ENCODE measurements at regions not wholly inside any gene's neighbourhood (a gene's known extent, or its start where the extent isn't known, plus 50 kb on each side); places are given as distances from the start of the nearest gene placed in this dataset.

GRCh38 chr2:238635647-238636051 is 208.9 kb downstream of the ASB1 start:
- no peak for DNase-seq (ENCODE audit: low spot score)

- DNase-seq (ENCODE audit: low spot score) = no peak
Measured at GRCh38 chr2:238636269-238637073, 209.7 kb downstream of the ASB1 start.

DNA sequence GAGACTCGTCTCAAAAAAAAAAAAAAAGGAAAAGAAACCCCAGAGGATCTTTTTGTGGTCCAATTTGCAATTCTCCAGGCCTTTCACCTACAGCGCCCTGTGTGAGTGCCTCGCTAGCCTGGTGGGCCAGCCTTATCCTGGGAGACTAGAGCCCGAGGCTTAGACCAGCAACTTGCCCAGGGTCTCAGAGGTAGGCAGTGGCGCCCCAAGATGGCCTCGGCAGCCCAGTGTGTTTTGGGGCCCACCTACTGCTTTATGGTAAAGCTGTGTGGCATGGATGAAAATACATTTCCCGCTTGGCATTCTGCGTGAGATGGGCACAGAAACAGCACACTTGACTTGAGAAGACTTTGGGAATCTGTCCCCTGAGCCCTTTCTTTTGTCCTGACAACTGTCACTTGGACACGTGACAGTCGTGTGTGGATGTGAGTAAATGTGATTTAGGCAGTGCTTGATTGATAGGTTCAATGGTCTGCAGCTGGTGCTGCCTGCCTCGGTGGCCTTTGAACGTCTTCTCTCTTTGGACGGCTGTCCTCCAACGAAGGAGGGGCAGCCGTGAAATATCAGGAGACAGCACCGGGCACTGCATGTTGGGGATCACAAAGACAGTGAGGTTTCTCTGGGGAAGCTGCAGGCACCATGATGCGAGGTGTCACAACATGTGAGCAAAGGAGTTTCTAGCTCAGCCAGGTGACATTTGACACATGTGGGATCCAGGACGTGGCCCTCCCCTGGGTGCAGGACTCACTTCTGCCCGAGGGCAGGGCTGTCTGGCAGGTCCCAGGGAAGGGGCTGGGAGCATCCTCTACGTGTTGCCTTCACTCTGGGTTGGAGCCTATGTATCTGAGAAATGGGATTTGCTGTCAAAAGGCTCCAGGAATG is 209.5 kb upstream of the TWIST2 start:
- no peak for DNase-seq (ENCODE audit: low spot score)

- no peak for DNase-seq (ENCODE audit: low spot score)
Measured at GRCh38 chr2:238638982-238639628, 208.8 kb upstream of the TWIST2 start.

GRCh38 chr2:238640486-238640885 is 207.4 kb upstream of the TWIST2 start:
- no peak for DNase-seq (ENCODE audit: low spot score)

GRCh38 chr2:238642973-238643372 is 204.9 kb upstream of the TWIST2 start:
- DNase-seq (ENCODE audit: low spot score) = no peak

DNA sequence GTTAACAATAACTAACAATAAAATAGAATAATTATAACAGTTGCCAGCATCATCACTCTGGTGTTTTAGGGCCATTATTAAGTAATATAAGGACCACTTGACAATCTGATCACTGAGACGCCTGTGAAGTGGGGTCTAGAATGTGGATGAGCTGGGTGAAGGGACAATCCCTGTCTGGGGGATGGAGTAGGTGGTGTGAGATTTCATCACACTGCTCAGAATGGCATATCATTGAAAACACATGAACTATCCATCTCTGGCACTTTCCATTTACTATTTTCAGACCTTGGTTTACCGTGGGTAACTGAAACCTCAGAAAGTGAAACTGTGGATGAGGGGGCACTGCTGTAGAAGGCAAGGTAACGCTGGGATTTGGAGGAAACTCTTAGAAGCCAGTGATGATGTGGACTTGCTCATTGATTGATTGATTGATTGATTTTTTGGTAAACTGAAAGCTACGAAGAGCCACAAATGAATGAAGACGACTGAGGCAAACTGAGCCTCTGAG is 204.4 kb upstream of the TWIST2 start:
- no peak for DNase-seq (ENCODE audit: low spot score)

DNA sequence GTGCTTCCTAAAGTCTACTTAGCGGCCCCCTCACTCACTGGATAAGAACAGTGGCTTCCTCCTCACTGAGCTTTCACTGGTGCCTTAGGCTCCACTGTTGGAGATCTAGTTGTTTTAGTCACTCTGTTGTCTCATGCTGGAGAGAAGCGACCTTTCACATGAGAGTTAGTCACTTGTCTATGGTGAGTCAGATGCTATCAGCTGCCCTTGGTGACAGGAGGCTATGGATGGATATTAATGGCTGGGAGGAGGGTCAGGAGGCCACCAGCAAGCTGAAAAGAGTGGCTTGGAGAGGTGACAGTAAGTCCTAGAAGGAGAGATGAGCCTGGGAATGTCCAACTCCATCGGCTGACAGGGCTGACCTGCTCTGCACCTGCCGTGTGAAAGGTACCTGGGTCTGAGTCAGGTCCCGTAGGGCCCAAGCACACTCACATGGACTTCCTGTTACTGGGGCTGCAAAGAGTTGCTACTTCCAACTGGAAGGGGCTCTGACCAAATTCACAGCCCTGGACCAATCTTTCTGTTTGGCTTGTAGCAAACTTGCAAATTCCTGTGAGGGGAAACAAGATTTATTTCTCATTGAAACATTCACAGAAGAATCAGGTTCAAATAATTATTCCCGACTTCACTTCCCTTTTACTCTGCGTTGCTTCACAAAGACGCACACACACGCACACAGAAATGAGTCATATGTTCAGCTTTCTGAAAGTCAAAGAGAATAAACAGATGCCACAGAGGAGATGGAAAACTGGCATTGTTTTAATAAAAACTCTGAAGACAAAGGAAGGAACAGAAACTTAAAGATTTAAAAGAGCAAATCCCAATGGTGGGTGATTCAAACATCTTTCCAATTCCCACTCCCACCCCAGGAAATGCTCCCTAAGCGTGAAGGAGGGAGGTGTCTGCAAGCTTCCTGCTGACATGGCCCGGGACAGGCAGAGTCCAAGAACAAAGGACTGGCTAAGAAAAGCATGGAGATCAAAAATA is 203.5 kb upstream of the TWIST2 start:
- DNase-seq (ENCODE audit: low spot score) = no peak

GRCh38 chr2:238645095-238645494 is 202.8 kb upstream of the TWIST2 start:
- DNase-seq (ENCODE audit: low spot score) = no peak

- DNase-seq (ENCODE audit: low spot score) = no peak
Measured at GRCh38 chr2:238645716-238646115, 202.2 kb upstream of the TWIST2 start.

- DNase-seq (ENCODE audit: low spot score) = no peak
Measured at GRCh38 chr2:238646281-238646680, 201.6 kb upstream of the TWIST2 start.

GRCh38 chr2:238646803-238647202 is 201.1 kb upstream of the TWIST2 start:
- DNase-seq (ENCODE audit: low spot score) = no peak

DNA sequence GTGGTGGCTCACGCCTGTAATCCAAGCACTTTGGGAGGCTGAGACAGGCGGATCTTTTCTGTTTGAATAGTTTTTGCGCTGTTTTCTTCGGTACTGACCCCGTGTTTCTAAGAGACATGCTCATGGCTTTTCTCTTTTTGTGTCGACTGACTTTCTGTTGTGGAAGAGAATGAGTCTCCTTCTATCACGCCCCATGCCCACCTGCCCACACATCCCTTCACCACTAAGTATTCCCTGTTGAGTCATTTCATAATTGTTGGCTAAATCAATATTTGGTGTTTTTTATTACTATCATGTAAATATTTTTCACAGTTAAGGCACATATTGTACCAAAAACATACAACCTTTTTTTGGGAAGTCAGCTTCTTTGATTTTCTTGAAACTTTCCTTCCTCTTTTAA is 198.8 kb upstream of the TWIST2 start:
- no peak for DNase-seq (ENCODE audit: low spot score)

GRCh38 chr2:238649936-238650518 is 197.9 kb upstream of the TWIST2 start:
- no peak for DNase-seq (ENCODE audit: low spot score)

DNA sequence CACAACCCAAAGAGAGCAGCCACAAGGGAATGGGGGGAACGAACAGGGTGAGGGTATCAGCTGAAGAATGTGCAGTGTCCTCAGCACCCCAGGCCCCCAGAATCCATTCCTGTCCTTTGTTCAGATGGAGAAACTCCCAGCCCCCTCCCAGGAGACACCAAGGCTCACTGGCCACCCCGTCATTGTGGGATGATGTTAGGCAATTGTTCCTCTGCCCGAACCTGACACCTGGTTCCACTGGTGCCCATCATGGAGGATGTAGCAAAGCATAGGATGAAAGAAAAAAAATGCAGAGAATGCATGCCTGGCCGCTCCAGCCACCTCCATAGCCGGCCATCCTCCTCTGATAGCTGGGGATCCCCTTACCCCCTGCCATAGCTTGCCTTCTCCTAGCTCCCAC is 197.3 kb upstream of the TWIST2 start:
- no peak for DNase-seq (ENCODE audit: low spot score)

- no peak for DNase-seq (ENCODE audit: low spot score)
Measured at GRCh38 chr2:238651306-238652052, 196.4 kb upstream of the TWIST2 start.

GRCh38 chr2:238652053-238652770 is 195.7 kb upstream of the TWIST2 start:
- no peak for DNase-seq (ENCODE audit: low spot score)

- DNase-seq (ENCODE audit: low spot score) = no peak
Measured at GRCh38 chr2:238652771-238653157, 195.1 kb upstream of the TWIST2 start.

- DNase-seq (ENCODE audit: low spot score) = no peak
Measured at GRCh38 chr2:238653431-238654109, 194.3 kb upstream of the TWIST2 start.

All from cerebellar cortex (tissue), 1 donor.